ENCODE measurements at regions not wholly inside any gene's neighbourhood (a gene's known extent, or its start where the extent isn't known, plus 50 kb on each side); places are given as distances from the start of the nearest gene placed in this dataset.

DNA sequence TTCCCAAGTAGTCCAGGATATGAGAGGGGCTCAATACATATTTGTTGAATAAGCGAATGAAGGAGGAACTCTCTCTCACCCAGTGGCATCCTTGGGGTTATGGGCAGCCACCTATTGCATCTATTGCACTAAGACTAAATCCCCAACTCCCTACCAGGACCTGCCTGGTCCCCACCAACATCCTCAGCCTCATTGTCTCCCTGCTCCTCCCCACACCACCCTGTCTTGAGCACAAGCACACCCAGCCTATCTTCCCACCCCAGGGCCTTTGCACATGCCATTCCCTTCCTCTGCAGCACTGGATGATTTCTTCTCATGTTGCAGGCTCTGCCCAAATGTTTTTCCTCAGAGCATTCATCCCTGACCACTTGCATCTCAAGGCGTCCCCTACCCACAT is 133.8 kb downstream of the BARX1 start:
- 85 to 92% methylated on average over 2 of the region's 2 CpGs for WGBS, 2 donors
- intact Hi-C loops (cut with DNase I; ENCODE audit: low total_unique reads), result no loop called here
- DNase-seq (ENCODE audit: low spot score in 2 of 2), result peak in 1 of 2 donors; percentile 60
- no peak for TF ChIP-seq POLR2A (IDR thresholded peaks at IDR 0.05)
- TF ChIP-seq, protein P1, sequence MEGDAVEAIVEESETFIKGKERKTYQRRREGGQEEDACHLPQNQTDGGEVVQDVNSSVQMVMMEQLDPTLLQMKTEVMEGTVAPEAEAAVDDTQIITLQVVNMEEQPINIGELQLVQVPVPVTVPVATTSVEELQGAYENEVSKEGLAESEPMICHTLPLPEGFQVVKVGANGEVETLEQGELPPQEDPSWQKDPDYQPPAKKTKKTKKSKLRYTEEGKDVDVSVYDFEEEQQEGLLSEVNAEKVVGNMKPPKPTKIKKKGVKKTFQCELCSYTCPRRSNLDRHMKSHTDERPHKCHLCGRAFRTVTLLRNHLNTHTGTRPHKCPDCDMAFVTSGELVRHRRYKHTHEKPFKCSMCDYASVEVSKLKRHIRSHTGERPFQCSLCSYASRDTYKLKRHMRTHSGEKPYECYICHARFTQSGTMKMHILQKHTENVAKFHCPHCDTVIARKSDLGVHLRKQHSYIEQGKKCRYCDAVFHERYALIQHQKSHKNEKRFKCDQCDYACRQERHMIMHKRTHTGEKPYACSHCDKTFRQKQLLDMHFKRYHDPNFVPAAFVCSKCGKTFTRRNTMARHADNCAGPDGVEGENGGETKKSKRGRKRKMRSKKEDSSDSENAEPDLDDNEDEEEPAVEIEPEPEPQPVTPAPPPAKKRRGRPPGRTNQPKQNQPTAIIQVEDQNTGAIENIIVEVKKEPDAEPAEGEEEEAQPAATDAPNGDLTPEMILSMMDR (IDR thresholded peaks at IDR 0.05), result no peak
- no peak overlapping the region for H3K4me3 ChIP-seq (ENCODE audit: low read depth, poor library complexity, severe bottlenecking)

DNA sequence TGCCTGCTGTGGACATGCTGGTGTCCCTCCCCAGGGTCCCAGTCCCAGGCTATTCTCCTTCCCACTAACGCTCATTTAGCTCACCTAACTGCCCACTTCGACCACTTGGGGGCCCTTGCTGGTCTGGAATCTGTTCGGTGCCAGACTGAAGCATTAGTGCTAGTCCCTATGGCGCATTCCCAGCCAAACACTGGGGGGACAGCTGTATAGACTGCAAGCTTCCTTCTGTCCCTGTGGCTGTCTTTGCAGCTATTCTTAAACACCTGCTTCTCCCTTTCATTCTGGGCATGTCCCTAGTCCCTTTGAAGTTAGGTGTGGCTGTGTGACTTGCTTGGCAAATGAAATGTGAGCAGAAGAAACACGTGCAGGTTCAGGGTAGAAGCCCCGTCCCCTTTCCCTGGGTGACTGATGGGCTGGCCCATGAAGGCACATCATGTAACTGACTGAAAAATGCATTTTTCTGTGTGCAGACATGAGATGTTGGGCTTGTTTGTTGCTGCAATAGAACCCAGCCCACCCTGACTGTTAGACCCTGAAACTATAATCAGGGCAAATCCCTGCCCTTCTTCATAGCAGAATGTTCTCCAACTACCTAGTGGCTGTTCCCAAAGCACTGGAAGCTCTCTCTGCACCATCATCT is 134.4 kb downstream of the BARX1 start:
- intact Hi-C loops (cut with DNase I; ENCODE audit: low total_unique reads), result no loop called here
- 49 to 51% methylated on average over 6 of the region's 6 CpGs for WGBS, 2 donors
- H3K4me3 ChIP-seq (ENCODE audit: low read depth, poor library complexity, severe bottlenecking), result no peak overlapping the region
- TF ChIP-seq POLR2A (IDR thresholded peaks at IDR 0.05), result no peak
- TF ChIP-seq, protein P1 (IDR thresholded peaks at IDR 0.05), result no peak
- DNase-seq (ENCODE audit: low spot score in 2 of 2), result peak in 1 of 2 donors; percentile 67

DNA sequence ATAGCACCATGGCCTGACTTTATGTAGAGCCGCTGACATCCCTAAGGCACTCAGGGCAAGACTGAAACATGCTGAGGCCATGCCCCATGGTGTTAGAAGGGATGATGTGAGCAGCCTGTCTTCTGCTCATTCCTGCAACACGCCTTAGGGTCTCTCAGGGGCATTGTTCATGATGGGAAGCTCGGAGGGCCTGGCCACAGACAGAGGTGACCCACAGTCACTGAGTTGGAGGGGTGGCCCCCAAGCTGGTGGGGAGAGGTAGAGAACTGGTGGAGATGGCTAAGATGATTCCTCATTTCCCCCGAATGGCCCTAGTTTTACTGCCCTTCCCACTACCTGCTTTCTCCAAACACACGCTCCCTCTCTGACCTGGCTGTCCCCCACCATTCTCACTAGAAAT is 135.2 kb downstream of the BARX1 start:
- no peak overlapping the region for H3K4me3 ChIP-seq (ENCODE audit: low read depth, poor library complexity, severe bottlenecking)
- 80 to 87% methylated on average over 5 of the region's 5 CpGs for WGBS, 2 donors
- intact Hi-C loops (cut with DNase I; ENCODE audit: low total_unique reads), result no loop called here
- no peak for DNase-seq (ENCODE audit: low spot score in 2 of 2)
- TF ChIP-seq, protein P1 (IDR thresholded peaks at IDR 0.05), result no peak
- TF ChIP-seq POLR2A (IDR thresholded peaks at IDR 0.05), result no peak

DNA sequence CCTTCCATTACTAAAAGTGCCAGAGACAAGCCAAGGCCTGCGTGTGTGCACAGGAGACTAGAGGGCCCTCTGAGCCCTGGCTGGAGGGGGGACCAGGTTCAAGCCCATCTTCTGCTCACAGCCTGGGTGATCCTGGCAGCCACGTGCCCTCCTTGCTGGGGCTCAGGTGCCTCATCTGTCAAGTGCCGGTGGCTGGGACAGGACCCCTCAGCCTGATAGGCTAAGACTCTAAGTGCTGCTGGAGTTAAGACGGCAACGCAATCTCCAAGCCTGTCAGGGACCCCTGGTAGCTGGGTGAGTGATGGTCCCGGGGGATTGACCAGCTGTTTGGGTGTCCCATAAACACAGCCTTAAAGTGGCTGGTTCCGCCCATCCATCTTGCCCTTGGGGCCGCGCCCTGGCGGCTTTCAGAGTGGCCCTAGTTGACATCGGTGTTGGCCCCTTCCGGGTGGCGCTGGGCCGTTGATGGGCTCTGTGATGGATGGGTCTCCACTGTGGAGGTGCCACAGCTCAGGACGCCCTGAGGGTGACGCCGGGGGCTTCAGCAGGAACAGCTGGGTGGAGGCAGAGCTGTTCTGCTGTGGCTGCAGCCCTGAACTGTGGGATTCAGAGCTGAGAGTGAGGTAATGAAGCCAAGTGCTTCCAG is 136.2 kb downstream of the BARX1 start:
- DNase-seq (ENCODE audit: low spot score in 2 of 2), result peak in 1 of 2 donors; percentile 75
- intact Hi-C loops (cut with DNase I; ENCODE audit: low total_unique reads), result no loop called here
- TF ChIP-seq, protein P1 (IDR thresholded peaks at IDR 0.05), result no peak
- TF ChIP-seq POLR2A (IDR thresholded peaks at IDR 0.05), result no peak
- WGBS, 2 donors, result 53 to 66% methylated on average over 4 to 5 of the region's 17 CpGs
- no peak overlapping the region for H3K4me3 ChIP-seq (ENCODE audit: low read depth, poor library complexity, severe bottlenecking)

DNA sequence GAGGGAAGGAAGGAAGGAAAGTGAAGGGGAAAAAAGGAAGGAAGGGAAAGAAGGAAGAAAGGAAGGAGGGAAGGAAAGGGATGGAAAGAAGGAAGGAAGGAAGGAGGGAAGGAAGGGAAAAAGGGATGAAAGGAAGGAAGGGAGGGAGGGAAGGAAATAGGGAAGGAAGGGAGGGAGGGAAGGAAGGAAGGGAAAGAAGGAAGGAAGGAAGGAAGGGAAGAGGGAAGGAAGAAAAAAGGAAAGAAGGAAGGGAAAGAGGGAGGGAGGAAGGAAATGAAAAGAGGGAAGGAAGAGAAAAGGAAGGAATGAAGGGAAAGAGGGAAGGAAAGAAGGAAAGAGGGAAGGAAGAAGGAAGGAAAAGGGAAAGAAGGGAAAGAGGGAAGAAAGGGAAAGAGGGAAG is 136.9 kb downstream of the BARX1 start:
- intact Hi-C loops (cut with DNase I; ENCODE audit: low total_unique reads), result no loop called here

More for the DNA sequence above, 136.9 kb downstream of the BARX1 start:
- no peak overlapping the region for H3K4me3 ChIP-seq (ENCODE audit: low read depth, poor library complexity, severe bottlenecking)
- no peak for DNase-seq (ENCODE audit: low spot score in 2 of 2)
- no peak for TF ChIP-seq POLR2A (IDR thresholded peaks at IDR 0.05)
- TF ChIP-seq, protein P1 (IDR thresholded peaks at IDR 0.05), result no peak
